Parathyroid adenoma (tissue), 2 donors: ENCODE measurements at regions not wholly inside any gene's neighbourhood (a gene's known extent, or its start where the extent isn't known, plus 50 kb on each side); places are given as distances from the start of the nearest gene placed in this dataset.

Experiments
- H2AFZ ChIP-seq: fragments of 300-600 bp; sonication (generic); one replicate; pipeline ENCODE4 v1.7.0; 2017; ENCODE audit warnings: antibody characterized with exemption, mild to moderate bottlenecking
- H3K27ac ChIP-seq: fragments of 300-600 bp; sonication (generic); one replicate; pipeline ENCODE4 v1.7.0; 2017
- H3K27me3 ChIP-seq: fragments of 300-600 bp; sonication (generic); one replicate; pipeline ENCODE4 v1.7.0; 2017; ENCODE audit warnings: low read length; ENCODE audit not compliant: control insufficient read depth, insufficient read depth
- H3K36me3 ChIP-seq: fragments of 300-600 bp; sonication (generic); one replicate; pipeline ENCODE4 v1.7.0; 2017; ENCODE audit warnings: low read length; ENCODE audit not compliant: control insufficient read depth, insufficient read depth
- H3K4me1 ChIP-seq: fragments of 300-600 bp; sonication (generic); one replicate; pipeline ENCODE4 v1.7.0; 2017; ENCODE audit warnings: control low read depth
- H3K4me2 ChIP-seq: fragments of 300-600 bp; sonication (generic); one replicate; pipeline ENCODE4 v1.7.0; 2017; ENCODE audit warnings: low read length
- H3K4me3 ChIP-seq: fragments of 300-600 bp; sonication (generic); one replicate; pipeline ENCODE4 v1.7.0; 2017; ENCODE audit warnings: low read depth, low read length
- H3K79me2 ChIP-seq: fragments of 300-600 bp; sonication (generic); one replicate; pipeline ENCODE4 v1.7.0; 2017; ENCODE audit warnings: control low read depth
- H3K9ac ChIP-seq: fragments of 300-600 bp; sonication (generic); one replicate; pipeline ENCODE4 v1.7.0; 2017; ENCODE audit warnings: mild to moderate bottlenecking
- H3K9me3 ChIP-seq: fragments of 300-600 bp; sonication (generic); one replicate; pipeline ENCODE4 v1.7.0; 2017; ENCODE audit warnings: low read length; ENCODE audit not compliant: control insufficient read depth
- CTCF ChIP-seq: fragments of 300-600 bp; sonication (generic); IDR thresholded peaks from one replicate; pipeline ENCODE4 v1.7.0; 2017; ENCODE audit warnings: antibody characterized with exemption, mild to moderate bottlenecking
- donor health status: primary hyperparathyroidism.

DNA sequence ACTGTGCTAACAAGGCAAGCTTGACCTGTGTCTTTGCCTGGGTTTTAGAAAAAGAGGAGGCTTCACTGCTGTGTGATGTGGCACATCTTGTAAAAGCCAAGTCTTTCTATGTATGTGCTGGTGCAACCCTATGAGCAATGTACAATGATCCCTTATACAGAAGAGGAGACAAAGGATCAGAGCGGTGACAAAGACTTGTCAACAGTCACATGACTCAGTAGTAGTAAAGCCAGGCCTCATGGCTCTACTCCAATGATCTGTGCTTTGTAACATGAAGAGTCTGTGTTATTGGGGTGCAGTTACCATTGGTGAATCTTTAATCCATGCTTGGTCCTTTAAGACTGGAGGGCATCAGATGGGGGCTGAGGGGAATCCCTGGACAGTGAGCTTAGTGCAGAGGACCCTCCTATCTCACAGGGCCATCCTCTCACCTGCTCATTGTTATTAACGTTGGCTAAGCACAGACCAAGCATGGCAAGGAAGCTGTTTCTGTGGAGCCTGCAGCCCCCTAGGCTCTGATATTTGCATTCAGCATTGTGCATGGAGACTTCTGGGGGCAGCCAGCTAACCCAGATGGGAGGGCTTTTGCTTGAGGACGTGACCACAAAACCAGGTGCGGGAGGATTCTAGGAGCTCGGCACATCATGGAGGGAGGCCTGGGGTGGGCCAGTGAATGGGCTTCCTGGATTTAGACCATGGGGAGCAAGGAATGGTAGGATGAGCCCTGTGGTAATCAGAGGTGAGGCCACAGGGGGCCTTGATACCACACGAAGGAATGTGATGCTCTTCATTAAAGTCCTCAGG, 308.8 kb upstream of the ZNF32 start:
- H3K4me1 ChIP-seq: peaks cover 4% of the 10 kb centered on the region
- H3K9me3 ChIP-seq: no peaks in the 10 kb centered on the region
- no peak overlapping the region for H3K9ac ChIP-seq
- no peaks in the 10 kb centered on the region for H3K27me3 ChIP-seq
- H3K27ac ChIP-seq: no peak overlapping the region
- H3K4me2 ChIP-seq: no peak overlapping the region
- no peak overlapping the region for H2AFZ ChIP-seq
- TF ChIP-seq CTCF: no peak
- H3K79me2 ChIP-seq: no peaks in the 10 kb centered on the region
- no peaks in the 10 kb centered on the region for H3K36me3 ChIP-seq
- H3K4me3 ChIP-seq: no peak overlapping the region

- no peak overlapping the region for H2AFZ ChIP-seq
- no peak for TF ChIP-seq CTCF
- no peak overlapping the region for H3K27ac ChIP-seq
- H3K79me2 ChIP-seq: no peaks in the 10 kb centered on the region
- H3K36me3 ChIP-seq: no peaks in the 10 kb centered on the region
- H3K9me3 ChIP-seq: no peaks in the 10 kb centered on the region
- peaks cover under 1% of the 10 kb centered on the region for H3K4me1 ChIP-seq
- no peaks in the 10 kb centered on the region for H3K27me3 ChIP-seq
- H3K9ac ChIP-seq: no peak overlapping the region
- no peak overlapping the region for H3K4me2 ChIP-seq
- no peak overlapping the region for H3K4me3 ChIP-seq
Measured at GRCh38 chr10:43955978-43956377, 307.3 kb upstream of the ZNF32 start.

DNA sequence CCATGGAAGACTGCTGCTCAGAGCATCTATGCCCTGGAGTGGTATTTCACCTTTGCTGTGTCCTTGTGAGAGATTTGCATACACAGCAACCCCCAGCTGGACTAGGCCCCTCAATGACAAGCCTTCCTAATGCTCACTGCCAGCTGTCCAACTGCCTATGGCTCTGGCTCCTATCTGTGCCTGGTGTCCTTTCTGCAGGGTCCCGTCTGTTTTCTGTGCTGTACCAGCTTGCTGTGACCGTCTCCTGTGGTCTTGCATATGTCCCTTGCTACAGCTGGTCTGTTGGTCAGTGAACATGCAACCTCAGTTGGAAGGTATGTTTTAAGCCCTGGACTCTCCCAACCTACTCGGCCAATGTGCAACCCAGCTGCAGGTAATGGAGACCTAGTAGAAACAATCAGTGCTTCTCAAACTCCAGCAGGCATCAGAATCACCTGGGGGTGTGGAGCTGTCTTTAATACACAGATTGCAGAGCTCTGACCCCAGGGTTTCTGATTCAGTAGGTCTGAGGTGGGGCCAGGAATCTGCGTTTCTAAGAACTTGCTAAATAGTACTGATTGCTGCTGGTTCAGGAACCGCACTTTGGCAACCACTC, 306.4 kb upstream of the ZNF32 start:
- H3K4me2 ChIP-seq: no peak overlapping the region
- no peak overlapping the region for H2AFZ ChIP-seq
- no peak for TF ChIP-seq CTCF
- no peak overlapping the region for H3K4me3 ChIP-seq
- no peak overlapping the region for H3K27ac ChIP-seq
- H3K79me2 ChIP-seq: no peaks in the 10 kb centered on the region
- H3K36me3 ChIP-seq: no peaks in the 10 kb centered on the region
- no peaks in the 10 kb centered on the region for H3K4me1 ChIP-seq
- H3K27me3 ChIP-seq: no peaks in the 10 kb centered on the region
- H3K9me3 ChIP-seq: no peaks in the 10 kb centered on the region
- no peak overlapping the region for H3K9ac ChIP-seq

GRCh38 chr10:43953672-43954071, 305.0 kb upstream of the ZNF32 start:
- Histone ChIP-seq H2AFZ (no peak overlapping the region), H3K27me3 (no peaks in the 10 kb centered on the region), H3K36me3 (no peaks in the 10 kb centered on the region), H3K9ac (no peak overlapping the region), H3K9me3 (no peaks in the 10 kb centered on the region), H3K79me2 (no peaks in the 10 kb centered on the region), H3K27ac (no peak overlapping the region), H3K4me1 (no peaks in the 10 kb centered on the region), H3K4me3 (no peak overlapping the region), H3K4me2 (no peak overlapping the region)
- TF ChIP-seq CTCF: no peak

DNA sequence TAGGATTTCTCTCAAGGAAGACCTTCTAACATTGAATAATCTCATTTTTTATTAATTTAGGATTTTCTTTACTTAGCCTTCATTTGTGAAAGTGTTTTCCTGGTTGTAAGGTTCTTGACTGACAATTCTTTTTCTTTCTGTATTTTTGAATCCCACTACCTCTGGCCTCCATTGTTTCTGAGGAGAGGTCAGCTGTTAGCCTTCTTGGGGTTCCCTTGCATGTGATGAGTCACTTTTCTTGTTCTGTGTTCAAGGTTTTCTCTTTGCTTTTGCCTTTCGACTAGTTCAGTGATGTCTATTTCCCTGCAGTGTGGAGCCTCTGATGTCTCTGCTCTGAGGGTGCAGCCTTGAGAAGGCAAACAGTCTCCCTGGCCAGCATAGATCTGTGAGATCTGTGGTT, 304.1 kb upstream of the ZNF32 start:
- Histone ChIP-seq H3K4me3 (no peak overlapping the region), H3K27ac (no peak overlapping the region), H3K79me2 (no peaks in the 10 kb centered on the region), H3K36me3 (no peaks in the 10 kb centered on the region), H3K9me3 (no peaks in the 10 kb centered on the region), H3K4me1 (no peaks in the 10 kb centered on the region), H3K4me2 (no peak overlapping the region), H3K9ac (no peak overlapping the region), H2AFZ (no peak overlapping the region), H3K27me3 (no peaks in the 10 kb centered on the region)
- no peak for TF ChIP-seq CTCF
